H9 (cell line): ENCODE measurements at regions not wholly inside any gene's neighbourhood (a gene's known extent, or its start where the extent isn't known, plus 50 kb on each side); places are given as distances from the start of the nearest gene placed in this dataset.

Experiments used
- DNase-seq: peaks from one replicate; pipeline ENCODE4 v3.0.0-alpha.2; 2017
- H2AFZ ChIP-seq: one replicate; pipeline ENCODE4 v1.6.1; 2013; ENCODE audit warnings: mild to moderate bottlenecking, low read length, control low read depth, moderate library complexity
- H2AK5ac ChIP-seq: 2 replicates; pipeline ENCODE4 v1.6.1; 2013; ENCODE audit warnings: low read length, control low read depth, mixed read lengths; ENCODE audit not compliant: insufficient read length
- H2BK120ac ChIP-seq: one replicate; pipeline ENCODE4 v1.6.1; 2013; ENCODE audit warnings: low read depth, mild to moderate bottlenecking, low read length, control low read depth, inconsistent platforms; ENCODE audit not compliant: poor library complexity, severe bottlenecking
- H2BK12ac ChIP-seq: 2 replicates; pipeline ENCODE4 v1.6.1; 2013; ENCODE audit warnings: low read length, control low read depth, mixed read lengths, low read depth; ENCODE audit not compliant: insufficient read length
- H2BK15ac ChIP-seq: 2 replicates; pipeline ENCODE4 v1.6.1; 2013; ENCODE audit warnings: low read depth, low read length, control low read depth
- H2BK20ac ChIP-seq: one replicate; pipeline ENCODE4 v1.6.1; 2013; ENCODE audit warnings: low read depth, mild to moderate bottlenecking, low read length, control low read depth, inconsistent platforms; ENCODE audit not compliant: poor library complexity, severe bottlenecking
- H2BK5ac ChIP-seq: 2 replicates; pipeline ENCODE4 v1.6.1; 2013; ENCODE audit warnings: low read length, control low read depth, mixed read lengths; ENCODE audit not compliant: insufficient read length
- H3K14ac ChIP-seq: 2 replicates; pipeline ENCODE4 v1.6.1; 2013; ENCODE audit warnings: low read length, control low read depth; ENCODE audit not compliant: insufficient read depth
- H3K18ac ChIP-seq: 2 replicates; pipeline ENCODE4 v1.6.1; 2013; ENCODE audit warnings: low read depth, mild to moderate bottlenecking, mixed read lengths, low read length, control low read depth; ENCODE audit not compliant: insufficient read length
- H3K23ac ChIP-seq: 2 replicates; pipeline ENCODE4 v1.6.1; 2013; ENCODE audit warnings: low read length, control low read depth, mixed read lengths, low read depth; ENCODE audit not compliant: insufficient read length
- H3K23me2 ChIP-seq: 2 replicates; pipeline ENCODE4 v1.6.1; 2013; ENCODE audit warnings: low read depth, mild to moderate bottlenecking, mixed read lengths, low read length, control low read depth; ENCODE audit not compliant: insufficient read length, poor library complexity, severe bottlenecking
- H3K27ac ChIP-seq: 2 replicates; pipeline ENCODE4 v1.5.1; 2013; ENCODE audit warnings: low read length, control low read depth, mixed read lengths, low read depth; ENCODE audit not compliant: insufficient read length
- H3K27me3 ChIP-seq: 2 replicates; pipeline ENCODE4 v1.6.1; 2013; ENCODE audit warnings: low read length, control low read depth, inconsistent platforms; ENCODE audit not compliant: insufficient read depth
- H3K4ac ChIP-seq: 2 replicates; pipeline ENCODE4 v1.6.1; 2013; ENCODE audit warnings: low read depth, mild to moderate bottlenecking, control low read depth, inconsistent platforms, low read length, moderate library complexity
- H3K4me1 ChIP-seq: 2 replicates; pipeline ENCODE4 v1.6.1; 2013; ENCODE audit warnings: low read length, control low read depth, inconsistent platforms; ENCODE audit not compliant: insufficient read depth
- H3K4me2 ChIP-seq: 2 replicates; pipeline ENCODE4 v1.6.1; 2013; ENCODE audit warnings: low read length, control low read depth, mixed read lengths; ENCODE audit not compliant: insufficient read length, insufficient read depth
- H3K56ac ChIP-seq: 2 replicates; pipeline ENCODE4 v1.6.1; 2013; ENCODE audit warnings: low read depth, mild to moderate bottlenecking, mixed read lengths, low read length, control low read depth; ENCODE audit not compliant: insufficient read length
- H3K79me1 ChIP-seq: 2 replicates; pipeline ENCODE4 v1.6.1; 2013; ENCODE audit warnings: low read depth, mild to moderate bottlenecking, moderate library complexity, low read length, control low read depth, inconsistent platforms; ENCODE audit not compliant: insufficient read depth, poor library complexity, severe bottlenecking
- H3K79me2 ChIP-seq: 2 replicates; pipeline ENCODE4 v1.6.1; 2013; ENCODE audit warnings: low read length, control low read depth, inconsistent platforms; ENCODE audit not compliant: insufficient read depth
- H3K9ac ChIP-seq: 2 replicates; pipeline ENCODE4 v1.6.1; 2013; ENCODE audit warnings: low read length, control low read depth, mixed read lengths; ENCODE audit not compliant: insufficient read length; ENCODE audit errors: extremely low read depth
- H3K9me3 ChIP-seq: one replicate; pipeline ENCODE4 v1.6.1; 2013; ENCODE audit warnings: low read depth, low read length, inconsistent platforms; ENCODE audit not compliant: control insufficient read depth
- H3T11ph ChIP-seq: one replicate; pipeline ENCODE4 v1.6.1; 2013; ENCODE audit warnings: mild to moderate bottlenecking, low read length, control low read depth, inconsistent platforms
- H4K20me1 ChIP-seq: one replicate; pipeline ENCODE4 v1.6.1; 2013; ENCODE audit not compliant: control insufficient read depth, insufficient read length, insufficient read depth
- H4K5ac ChIP-seq: 2 replicates; pipeline ENCODE4 v1.6.1; 2013; ENCODE audit warnings: low read depth, mild to moderate bottlenecking, mixed read lengths, low read length, control low read depth; ENCODE audit not compliant: insufficient read length
- H4K8ac ChIP-seq: replicated peaks from 2 replicates; pipeline ENCODE4 v1.6.1; 2013; ENCODE audit warnings: low read length, control low read depth, mixed read lengths, low read depth; ENCODE audit not compliant: insufficient read length
- H4K91ac ChIP-seq: 2 replicates; pipeline ENCODE4 v1.6.1; 2013; ENCODE audit warnings: low read depth, mild to moderate bottlenecking, moderate library complexity, mixed read lengths, low read length, control low read depth; ENCODE audit not compliant: insufficient read length
- H3K27ac Mint-ChIP-seq, 3 experiments: 2 replicates in 2 of 3; 3 replicates in 1 of 3; pipeline ENCODE4 v1.8.0; 2020 to 2021; ENCODE audit warnings: mixed read lengths in 3 of 3, mild to moderate bottlenecking in 1 of 3, moderate library complexity in 1 of 3
- H3K27me3 Mint-ChIP-seq: 2 replicates; pipeline ENCODE4 v1.8.0; 2021; ENCODE audit warnings: low read depth, mild to moderate bottlenecking, moderate library complexity, mixed read lengths
- H3K36me3 Mint-ChIP-seq, 3 experiments: 2 replicates in 2 of 3; 3 replicates in 1 of 3; pipeline ENCODE4 v1.8.0; 2020 to 2021; ENCODE audit warnings: low read depth in 3 of 3, mixed read lengths in 3 of 3; ENCODE audit not compliant: insufficient read depth in 1 of 3
- H3K4me1 Mint-ChIP-seq, 2 experiments: 2 replicates each; pipeline ENCODE4 v1.8.0; 2020; ENCODE audit warnings: mixed read lengths in 2 of 2
- H3K4me3 Mint-ChIP-seq, 2 experiments: 2 replicates in 1 of 2; 3 replicates in 1 of 2; pipeline ENCODE4 v1.8.0; 2020 to 2021; ENCODE audit warnings: mild to moderate bottlenecking in 2 of 2, mixed read lengths in 2 of 2, moderate library complexity in 1 of 2
- H3K9me3 Mint-ChIP-seq, 2 experiments: 2 replicates in 1 of 2; 3 replicates in 1 of 2; pipeline ENCODE4 v1.8.0; 2020; ENCODE audit warnings: mild to moderate bottlenecking in 2 of 2, mixed read lengths in 2 of 2, moderate library complexity in 1 of 2
- WGBS: extraction: QIAGEN DNeasy Blood & Tissue Kit; methylation state at CpG from one replicate; pipeline ENCODE4 v1.1.7; 2013; ENCODE audit warnings: missing lambda C conversion rate, low lambda C conversion rate, mixed read lengths; ENCODE audit not compliant: insufficient read length; ENCODE audit errors: extremely low coverage; 5-methylcytosine and 5-hydroxymethylcytosine counted together
- TF ChIP-seq, protein P1 (sequence below): fragments of 200-600 bp; sonication (generic); conservative IDR thresholded peaks from 3 replicates; pipeline ENCODE4 v1.8.0; 2021; ENCODE audit warnings: antibody characterized with exemption, mild to moderate bottlenecking

DNA sequence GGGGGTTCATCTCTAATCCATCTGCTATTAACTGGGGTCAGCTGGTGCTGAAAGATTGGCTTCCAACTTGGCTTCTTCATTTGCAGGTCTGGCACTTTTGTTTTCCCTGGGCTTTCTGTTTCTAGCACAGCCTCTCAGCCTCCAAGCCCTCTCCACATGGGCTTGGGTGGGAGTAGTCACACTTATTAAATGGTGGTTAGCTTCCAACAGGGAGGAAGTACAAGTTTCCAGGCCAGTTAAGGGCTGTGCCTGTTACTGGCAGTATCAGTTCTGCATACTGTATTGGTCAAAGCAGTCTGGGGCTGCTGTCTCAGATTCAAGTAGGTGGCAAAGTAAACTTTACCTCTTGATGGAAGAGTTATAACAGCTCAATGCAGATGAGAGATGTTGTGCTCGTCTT, 627.1 kb upstream of the CCDC54 start:
- no peak overlapping the region for H3K4ac ChIP-seq
- no peak overlapping the region for H2BK5ac ChIP-seq
- H3K79me1 ChIP-seq = no peaks in the 10 kb centered on the region
- no peak overlapping the region for H3K14ac ChIP-seq
- no peak overlapping the region for H3K4me2 ChIP-seq
- no peak overlapping the region for H2AK5ac ChIP-seq
- H4K20me1 ChIP-seq = no peaks in the 10 kb centered on the region
- peaks cover 5% of the 10 kb centered on the region; the same call in 1 of the 2 replicates for H3K4me1 ChIP-seq
- TF ChIP-seq, protein P1, sequence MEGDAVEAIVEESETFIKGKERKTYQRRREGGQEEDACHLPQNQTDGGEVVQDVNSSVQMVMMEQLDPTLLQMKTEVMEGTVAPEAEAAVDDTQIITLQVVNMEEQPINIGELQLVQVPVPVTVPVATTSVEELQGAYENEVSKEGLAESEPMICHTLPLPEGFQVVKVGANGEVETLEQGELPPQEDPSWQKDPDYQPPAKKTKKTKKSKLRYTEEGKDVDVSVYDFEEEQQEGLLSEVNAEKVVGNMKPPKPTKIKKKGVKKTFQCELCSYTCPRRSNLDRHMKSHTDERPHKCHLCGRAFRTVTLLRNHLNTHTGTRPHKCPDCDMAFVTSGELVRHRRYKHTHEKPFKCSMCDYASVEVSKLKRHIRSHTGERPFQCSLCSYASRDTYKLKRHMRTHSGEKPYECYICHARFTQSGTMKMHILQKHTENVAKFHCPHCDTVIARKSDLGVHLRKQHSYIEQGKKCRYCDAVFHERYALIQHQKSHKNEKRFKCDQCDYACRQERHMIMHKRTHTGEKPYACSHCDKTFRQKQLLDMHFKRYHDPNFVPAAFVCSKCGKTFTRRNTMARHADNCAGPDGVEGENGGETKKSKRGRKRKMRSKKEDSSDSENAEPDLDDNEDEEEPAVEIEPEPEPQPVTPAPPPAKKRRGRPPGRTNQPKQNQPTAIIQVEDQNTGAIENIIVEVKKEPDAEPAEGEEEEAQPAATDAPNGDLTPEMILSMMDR = no peak
- no peak overlapping the region for H3K18ac ChIP-seq
- H3K79me2 ChIP-seq = no peaks in the 10 kb centered on the region
- H3K27ac ChIP-seq = no peak overlapping the region
- no peak overlapping the region for H3K23ac ChIP-seq
- no peak overlapping the region for H2BK15ac ChIP-seq
- H2BK12ac ChIP-seq = no peak overlapping the region
- DNase-seq = no peak
- H3K27ac Mint-ChIP-seq = no peak overlapping the region
- no peak overlapping the region for H4K8ac ChIP-seq
- H2AFZ ChIP-seq = no peak overlapping the region
- peaks cover 25% of the 10 kb centered on the region in 2 experiments for H3K4me1 Mint-ChIP-seq
- H3K9ac ChIP-seq = no peak overlapping the region
- no peak overlapping the region for H3K4me3 Mint-ChIP-seq
- no peak overlapping the region for H3K56ac ChIP-seq
- no peak overlapping the region for H2BK120ac ChIP-seq
- peaks cover 3 to 14% (median 7%) of the 10 kb centered on the region in 3 experiments for H3K36me3 Mint-ChIP-seq
- no peaks in the 10 kb centered on the region for H3K9me3 ChIP-seq
- no CpG with 5 or more reads among the region's 1 CpG for WGBS
- H3K27me3 Mint-ChIP-seq = no peaks in the 10 kb centered on the region
- H3K27me3 ChIP-seq = no peaks in the 10 kb centered on the region
- no peak overlapping the region for H2BK20ac ChIP-seq
- H3K9me3 Mint-ChIP-seq = peaks cover 8 to 12% of the 10 kb centered on the region in 2 experiments
- no peaks in the 10 kb centered on the region for H3K23me2 ChIP-seq
- no peak overlapping the region for H4K91ac ChIP-seq
- H4K5ac ChIP-seq = no peak overlapping the region
- no peak overlapping the region for H3T11ph ChIP-seq
